Calu3 (cell line): ENCODE measurements at regions not wholly inside any gene's neighbourhood (a gene's known extent, or its start where the extent isn't known, plus 50 kb on each side); places are given as distances from the start of the nearest gene placed in this dataset.
"Not testable (repeated sequence)": the region's sequence is repeated elsewhere in the genome, so short reads cannot be mapped to it uniquely, and the experiment has no call there.

Experiments
- BruUV-seq: library from RNA; stranded (reverse); fragments of 400-500 nt; replicated peaks from 2 replicates; lab custom pipeline; 2021; lab: Mats Ljungman, UMichigan
- CTCF ChIA-PET: fragments of 300-600 bp; sonication (Branson Sonifier 250); formaldehyde crosslinking; loops from one replicate; lab custom pipeline; 2022; ENCODE audit warnings: antibody characterized with exemption; lab: Charles Lee
- DNase-seq: peaks from one replicate; pipeline ENCODE4 v3.0.0; 2022
- H3K27ac Mint-ChIP-seq: one replicate; pipeline ENCODE4 v1.8.0; 2022; ENCODE audit warnings: mixed read lengths; ENCODE audit not compliant: unreplicated experiment
- H3K27me3 Mint-ChIP-seq: one replicate; pipeline ENCODE4 v1.8.0; 2022; ENCODE audit warnings: mixed read lengths; ENCODE audit not compliant: unreplicated experiment
- H3K36me3 Mint-ChIP-seq: one replicate; pipeline ENCODE4 v1.8.0; 2022; ENCODE audit warnings: mild to moderate bottlenecking, moderate library complexity, mixed read lengths; ENCODE audit not compliant: insufficient read depth, unreplicated experiment
- H3K4me1 Mint-ChIP-seq: one replicate; pipeline ENCODE4 v1.8.0; 2022; ENCODE audit warnings: mild to moderate bottlenecking, low read depth, mixed read lengths; ENCODE audit not compliant: unreplicated experiment
- H3K4me3 Mint-ChIP-seq: one replicate; pipeline ENCODE4 v1.8.0; 2022; ENCODE audit warnings: mild to moderate bottlenecking, low read depth, moderate library complexity, mixed read lengths; ENCODE audit not compliant: unreplicated experiment
- H3K9me3 Mint-ChIP-seq: one replicate; pipeline ENCODE4 v1.8.0; 2022; ENCODE audit warnings: low read depth, mixed read lengths; ENCODE audit not compliant: unreplicated experiment
- intact Hi-C: fragments of 100-400 bp; cut with micrococcal nuclease; formaldehyde crosslinking; loops from one replicate; pipeline ENCODE4 v1.10.0; 2022; ENCODE audit not compliant: unreplicated experiment
- TF ChIP-seq, protein P1 (sequence below): fragments of 200-600 bp; IDR thresholded peaks from one replicate; pipeline ENCODE4 v1.8.0; 2022; ENCODE audit warnings: antibody characterized with exemption; ENCODE audit not compliant: unreplicated experiment

DNA sequence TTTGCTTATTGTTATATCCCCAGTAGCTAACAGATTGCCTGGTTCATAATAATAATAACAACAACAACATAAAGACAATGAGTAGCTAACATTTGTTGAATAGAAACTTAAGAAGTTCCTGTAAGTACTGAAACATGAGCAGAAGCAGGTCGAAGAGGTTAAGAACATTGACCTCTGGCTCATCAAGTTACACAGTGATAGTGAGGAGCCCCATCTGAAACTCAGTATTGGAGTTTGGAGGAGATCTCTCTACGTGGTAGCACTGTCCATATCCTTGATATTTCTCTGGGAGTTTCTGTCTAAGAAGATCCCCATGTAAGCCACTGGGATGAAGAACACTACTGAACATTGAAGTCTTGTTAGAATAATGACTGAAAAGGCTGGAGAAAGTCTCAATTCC is 600.4 kb downstream of the RFPL4B start:
- intact Hi-C loops = no loop called here
- Mint-ChIP-seq H3K4me1 (no peaks in the 10 kb centered on the region), H3K36me3 (no peaks in the 10 kb centered on the region), H3K4me3 (no peak overlapping the region), H3K27ac (no peak overlapping the region), H3K27me3 (no peaks in the 10 kb centered on the region), H3K9me3 (no peaks in the 10 kb centered on the region)
- no TSS peak for BruUV-seq
- CTCF ChIA-PET = no interaction called here
- no peak for DNase-seq
- TF ChIP-seq, protein P1, sequence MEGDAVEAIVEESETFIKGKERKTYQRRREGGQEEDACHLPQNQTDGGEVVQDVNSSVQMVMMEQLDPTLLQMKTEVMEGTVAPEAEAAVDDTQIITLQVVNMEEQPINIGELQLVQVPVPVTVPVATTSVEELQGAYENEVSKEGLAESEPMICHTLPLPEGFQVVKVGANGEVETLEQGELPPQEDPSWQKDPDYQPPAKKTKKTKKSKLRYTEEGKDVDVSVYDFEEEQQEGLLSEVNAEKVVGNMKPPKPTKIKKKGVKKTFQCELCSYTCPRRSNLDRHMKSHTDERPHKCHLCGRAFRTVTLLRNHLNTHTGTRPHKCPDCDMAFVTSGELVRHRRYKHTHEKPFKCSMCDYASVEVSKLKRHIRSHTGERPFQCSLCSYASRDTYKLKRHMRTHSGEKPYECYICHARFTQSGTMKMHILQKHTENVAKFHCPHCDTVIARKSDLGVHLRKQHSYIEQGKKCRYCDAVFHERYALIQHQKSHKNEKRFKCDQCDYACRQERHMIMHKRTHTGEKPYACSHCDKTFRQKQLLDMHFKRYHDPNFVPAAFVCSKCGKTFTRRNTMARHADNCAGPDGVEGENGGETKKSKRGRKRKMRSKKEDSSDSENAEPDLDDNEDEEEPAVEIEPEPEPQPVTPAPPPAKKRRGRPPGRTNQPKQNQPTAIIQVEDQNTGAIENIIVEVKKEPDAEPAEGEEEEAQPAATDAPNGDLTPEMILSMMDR = no peak

DNA sequence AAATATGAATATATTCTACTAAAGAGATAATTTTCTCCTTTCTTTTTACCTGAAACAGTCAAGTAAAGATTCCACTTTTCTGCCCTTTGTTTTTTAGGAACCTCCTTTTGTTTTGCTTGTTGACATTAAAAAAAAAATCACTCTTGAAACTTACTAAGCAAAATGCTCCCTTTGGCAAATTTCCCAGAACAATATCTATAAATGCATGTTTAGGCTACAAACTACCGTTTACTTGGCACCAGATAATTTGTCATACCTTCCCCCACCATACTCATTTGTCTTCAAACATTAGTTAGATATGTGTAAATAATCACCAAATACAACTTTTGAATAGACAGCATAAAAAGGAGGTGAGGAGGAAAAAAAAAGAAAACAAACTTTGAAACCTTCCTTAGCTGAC is 604.7 kb downstream of the RFPL4B start:
- intact Hi-C loops = no loop called here
- H3K36me3 Mint-ChIP-seq = no peaks in the 10 kb centered on the region
- TF ChIP-seq, protein P1 = no peak
- no peaks in the 10 kb centered on the region for H3K27me3 Mint-ChIP-seq
- H3K4me1 Mint-ChIP-seq = no peaks in the 10 kb centered on the region
- no peak overlapping the region for H3K4me3 Mint-ChIP-seq
- CTCF ChIA-PET = no interaction called here
- H3K9me3 Mint-ChIP-seq = no peaks in the 10 kb centered on the region
- no peak for DNase-seq
- H3K27ac Mint-ChIP-seq = no peak overlapping the region
- BruUV-seq = no TSS peak

DNA sequence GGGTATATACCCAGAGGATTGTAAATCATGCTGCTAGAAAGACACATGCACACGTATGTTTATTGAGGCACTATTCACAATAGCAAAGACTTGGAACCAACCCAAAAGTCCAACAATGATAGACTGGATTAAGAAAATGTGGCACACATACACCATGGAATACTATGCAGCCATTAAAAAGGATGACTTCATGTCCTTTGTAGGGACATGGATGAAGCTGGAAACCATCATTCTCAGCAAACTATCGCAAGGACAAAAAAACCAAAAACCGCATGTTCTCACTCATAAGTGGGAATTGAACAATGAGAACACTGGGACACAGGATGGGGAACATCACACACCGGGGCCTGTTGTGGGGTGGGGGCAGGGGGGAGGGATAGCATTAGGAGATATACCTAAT is 608.6 kb downstream of the RFPL4B start:
- CTCF ChIA-PET, BruUV-seq, H3K4me3 Mint-ChIP-seq, intact Hi-C loops, H3K27ac Mint-ChIP-seq, H3K4me1 Mint-ChIP-seq, H3K36me3 Mint-ChIP-seq, H3K9me3 Mint-ChIP-seq, H3K27me3 Mint-ChIP-seq, DNase-seq: not testable (repeated sequence)

DNA sequence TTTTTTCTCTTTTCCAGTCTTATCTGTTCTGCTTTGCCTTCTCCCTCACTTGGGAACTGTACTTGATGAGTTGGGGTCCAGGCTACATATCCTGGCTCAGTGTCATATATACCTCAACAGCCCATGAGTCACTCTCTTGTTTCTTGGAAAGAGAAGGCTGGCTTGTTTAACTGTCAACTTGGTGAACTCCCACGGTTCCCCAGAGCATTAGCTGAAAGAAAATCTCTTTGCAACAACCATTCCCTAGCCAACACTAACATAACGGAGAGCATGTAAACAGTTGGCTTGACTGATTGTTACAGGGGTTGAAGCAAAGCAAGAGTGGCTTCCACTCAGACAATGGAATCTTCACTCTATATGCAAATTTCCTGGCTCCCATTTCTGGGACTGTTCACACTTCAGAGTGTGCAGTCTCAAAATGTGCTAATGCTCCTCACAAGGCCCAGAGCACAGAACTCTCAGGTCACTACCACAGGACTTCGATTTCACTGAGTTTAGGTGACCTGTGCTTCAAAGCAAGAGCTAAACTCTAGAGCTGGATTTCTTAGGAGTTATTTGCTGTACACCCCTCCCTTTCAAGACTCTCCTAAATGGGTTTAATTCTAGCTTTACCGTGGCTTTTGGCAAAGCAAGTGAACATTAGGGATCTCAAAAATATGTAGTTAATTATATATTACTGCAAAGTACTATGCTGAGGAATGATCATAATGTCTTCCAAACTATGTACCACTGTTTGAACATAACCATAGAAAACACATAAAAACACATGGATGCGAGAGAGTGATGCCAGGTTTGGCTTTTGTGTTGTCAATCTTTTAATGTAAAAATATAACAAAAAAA is 609.8 kb downstream of the RFPL4B start:
- Mint-ChIP-seq H3K36me3 (no peaks in the 10 kb centered on the region), H3K4me3 (no peak overlapping the region), H3K27ac (no peak overlapping the region), H3K27me3 (no peaks in the 10 kb centered on the region), H3K9me3 (no peaks in the 10 kb centered on the region), H3K4me1 (no peaks in the 10 kb centered on the region)
- DNase-seq = no peak
- CTCF ChIA-PET = no interaction called here
- intact Hi-C loops = no loop called here
- no TSS peak for BruUV-seq
- TF ChIP-seq, protein P1 = no peak

DNA sequence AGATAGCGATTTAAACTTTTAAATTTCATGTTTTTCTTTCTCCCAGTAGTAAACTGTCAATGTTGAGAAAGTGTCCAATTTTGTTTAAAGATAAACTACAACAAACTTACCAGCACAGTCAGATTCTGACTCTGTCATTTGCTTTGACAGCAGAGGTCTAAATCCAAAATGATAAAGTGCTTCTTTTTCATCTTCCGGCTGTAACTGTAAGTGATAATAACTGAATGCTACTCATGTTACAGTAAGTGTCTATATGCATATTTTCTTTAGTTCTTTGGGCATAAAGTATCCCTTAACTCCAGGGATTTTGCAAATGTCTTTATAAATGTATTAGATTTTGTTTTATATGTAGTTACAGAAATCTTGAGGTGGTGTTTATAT is 610.4 kb downstream of the RFPL4B start:
- Mint-ChIP-seq H3K36me3 (no peaks in the 10 kb centered on the region), H3K4me1 (no peaks in the 10 kb centered on the region), H3K27ac (no peak overlapping the region), H3K4me3 (no peak overlapping the region), H3K9me3 (no peaks in the 10 kb centered on the region), H3K27me3 (no peaks in the 10 kb centered on the region)
- CTCF ChIA-PET = no interaction called here
- TF ChIP-seq, protein P1 = no peak
- intact Hi-C loops = no loop called here
- BruUV-seq = no TSS peak
- no peak for DNase-seq

DNA sequence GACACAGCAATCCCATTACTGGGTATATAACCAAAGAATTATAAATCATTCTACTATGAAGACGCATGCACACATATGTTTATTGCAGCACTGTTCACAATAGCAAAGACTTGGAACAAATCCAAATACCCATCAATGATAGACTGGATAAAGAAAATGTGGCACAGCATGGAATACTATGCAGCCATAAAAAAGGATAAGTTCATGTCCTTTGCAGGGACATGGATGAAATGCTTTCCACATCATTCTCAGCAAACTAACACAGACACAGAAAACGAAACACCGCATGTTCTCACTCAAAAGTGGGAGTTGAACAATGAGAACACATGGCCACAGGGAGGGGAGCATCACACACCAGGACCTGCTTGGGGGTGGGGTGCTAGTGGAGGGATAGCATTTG is 613.0 kb downstream of the RFPL4B start:
- H3K36me3 Mint-ChIP-seq, H3K9me3 Mint-ChIP-seq, intact Hi-C loops, DNase-seq, H3K27ac Mint-ChIP-seq, CTCF ChIA-PET, H3K4me1 Mint-ChIP-seq, H3K27me3 Mint-ChIP-seq, H3K4me3 Mint-ChIP-seq, BruUV-seq: not testable (repeated sequence)
